ENCODE measurements at regions not wholly inside any gene's neighbourhood (a gene's known extent, or its start where the extent isn't known, plus 50 kb on each side); places are given as distances from the start of the nearest gene placed in this dataset.

DNA sequence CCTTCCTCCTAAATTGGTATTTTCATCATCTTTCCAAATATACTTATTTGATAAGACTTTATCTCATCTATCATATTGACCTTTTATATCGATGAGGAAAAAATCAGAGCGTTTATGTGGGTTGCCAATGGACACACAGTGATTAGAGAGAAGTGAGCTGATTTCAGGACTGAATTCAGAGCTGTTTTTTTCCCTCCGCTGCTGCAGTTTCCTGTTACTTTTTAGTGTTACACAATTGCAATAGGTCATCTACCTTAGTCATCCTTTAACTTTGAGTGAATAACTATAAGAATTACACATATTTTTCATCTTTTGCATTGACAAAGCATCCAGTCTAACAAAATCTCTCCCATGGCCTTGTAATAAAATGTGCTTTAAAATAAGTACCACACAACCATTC, 266.3 kb upstream of the CNTN4 start:
- no peak overlapping the region for H3K4me2 ChIP-seq
- H3K4me3 ChIP-seq: no peak overlapping the region
- H4K20me1 ChIP-seq: no peaks in the 10 kb centered on the region
- H3K27ac ChIP-seq: no peak overlapping the region
- H3K36me3 ChIP-seq: no peaks in the 10 kb centered on the region
- H3K9ac ChIP-seq: no peak overlapping the region
- H3K4me1 ChIP-seq: no peaks in the 10 kb centered on the region
- H3K9me3 ChIP-seq: no peaks in the 10 kb centered on the region
- no peak for TF ChIP-seq Cebpa-rat (IDR thresholded peaks at IDR 0.05)
- H3K27me3 ChIP-seq: no peaks in the 10 kb centered on the region

DNA sequence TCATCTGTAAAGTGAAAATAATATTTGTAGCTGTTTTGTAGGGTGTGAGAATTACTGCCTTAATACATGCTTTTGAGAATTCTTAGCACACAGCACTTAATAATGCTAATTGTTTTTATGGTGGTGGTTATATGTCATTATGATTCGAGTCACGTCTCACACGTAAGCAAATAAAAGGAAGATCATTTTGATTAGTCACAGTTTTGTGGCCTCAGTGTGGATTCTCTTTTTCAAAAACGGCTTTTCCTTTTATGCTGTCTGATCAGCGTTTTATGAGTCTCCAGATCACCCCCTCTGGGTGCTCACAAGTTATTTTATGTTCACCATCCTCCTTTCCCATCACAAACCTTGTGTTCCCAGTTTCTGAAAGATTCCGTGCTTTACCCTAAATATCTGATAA, 255.6 kb upstream of the CNTN4 start:
- H3K4me2 ChIP-seq: no peak overlapping the region
- H3K27ac ChIP-seq: no peak overlapping the region
- H3K27me3 ChIP-seq: no peaks in the 10 kb centered on the region
- H3K9me3 ChIP-seq: no peaks in the 10 kb centered on the region
- no peaks in the 10 kb centered on the region for H4K20me1 ChIP-seq
- H3K36me3 ChIP-seq: no peaks in the 10 kb centered on the region
- H3K4me3 ChIP-seq: no peak overlapping the region
- TF ChIP-seq Cebpa-rat (IDR thresholded peaks at IDR 0.05): no peak
- no peaks in the 10 kb centered on the region for H3K4me1 ChIP-seq
- H3K9ac ChIP-seq: no peak overlapping the region

DNA sequence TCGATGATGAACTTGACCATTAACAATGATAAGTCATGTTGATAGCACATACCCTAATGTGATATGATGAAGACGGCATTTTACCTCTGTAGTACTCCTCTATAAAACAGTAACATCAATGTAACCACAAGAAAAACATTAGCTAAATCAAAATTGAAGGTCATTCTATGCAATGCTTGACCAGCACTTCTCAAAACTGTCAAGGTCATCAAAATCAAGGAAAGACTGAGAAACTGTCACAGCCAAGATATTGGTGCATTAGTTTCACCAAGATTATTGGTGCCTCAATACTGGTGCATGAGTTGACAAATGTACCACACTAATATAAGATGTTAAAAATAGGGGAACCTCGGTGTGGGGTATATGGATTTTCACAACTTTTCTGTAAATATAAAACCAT, 251.1 kb upstream of the CNTN4 start:
- Histone ChIP-seq H3K9ac (no peak overlapping the region), H3K27ac (no peak overlapping the region), H4K20me1 (no peaks in the 10 kb centered on the region), H3K27me3 (no peaks in the 10 kb centered on the region), H3K9me3 (no peaks in the 10 kb centered on the region), H3K36me3 (no peaks in the 10 kb centered on the region), H3K4me3 (no peak overlapping the region), H3K4me2 (no peak overlapping the region), H3K4me1 (no peaks in the 10 kb centered on the region)
- TF ChIP-seq Cebpa-rat (IDR thresholded peaks at IDR 0.05): no peak

DNA sequence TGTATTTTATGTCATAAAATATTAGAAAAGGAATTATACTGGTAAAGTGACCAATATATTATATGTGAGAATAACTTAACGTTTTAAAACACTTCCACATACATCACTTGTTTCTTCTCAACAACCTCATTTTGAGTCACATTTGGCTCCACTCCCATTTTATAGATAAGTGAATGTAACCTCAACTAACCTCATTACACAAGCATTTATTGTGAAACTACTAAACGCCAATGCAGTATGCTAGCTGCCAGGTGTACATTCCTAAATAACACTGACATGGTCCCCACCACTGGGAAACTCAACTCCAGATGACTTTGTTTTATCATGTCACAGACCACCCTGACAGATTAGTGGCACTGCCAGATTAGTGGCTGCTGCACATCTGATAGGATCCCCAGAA, 249.7 kb upstream of the CNTN4 start:
- TF ChIP-seq Cebpa-rat (IDR thresholded peaks at IDR 0.05): no peak
- H3K4me1 ChIP-seq: no peaks in the 10 kb centered on the region
- H3K4me3 ChIP-seq: no peak overlapping the region

DNA sequence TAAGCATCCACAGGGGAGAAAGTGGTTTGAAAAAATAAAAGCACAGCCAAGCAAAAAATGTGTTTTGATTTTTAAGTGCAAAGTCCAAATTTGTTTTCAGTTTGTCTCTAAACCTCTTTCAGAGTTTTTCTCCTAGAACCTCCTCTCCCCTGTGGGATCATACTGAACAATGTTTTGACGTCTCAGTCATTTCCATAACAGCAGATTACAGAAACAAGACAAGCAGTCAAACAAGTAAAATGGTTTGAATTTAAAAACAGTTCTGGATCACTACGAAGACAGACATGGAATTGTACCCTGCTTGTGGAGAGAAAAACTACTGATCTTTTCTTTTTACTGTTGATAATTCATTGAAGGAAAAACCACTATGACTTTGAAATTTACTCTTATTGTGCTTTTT, 245.7 kb upstream of the CNTN4 start:
- Histone ChIP-seq H3K36me3 (no peaks in the 10 kb centered on the region), H3K27ac (no peak overlapping the region), H3K4me2 (no peak overlapping the region), H4K20me1 (no peaks in the 10 kb centered on the region), H3K4me3 (no peak overlapping the region), H3K9me3 (no peaks in the 10 kb centered on the region), H3K4me1 (peaks cover 7% of the 10 kb centered on the region; the same call in 1 of the 2 replicates), H3K9ac (no peak overlapping the region), H3K27me3 (no peaks in the 10 kb centered on the region)
- TF ChIP-seq Cebpa-rat (IDR thresholded peaks at IDR 0.05): no peak

More for the DNA sequence above, 249.7 kb upstream of the CNTN4 start:
- no peak overlapping the region for H3K4me2 ChIP-seq
- no peaks in the 10 kb centered on the region for H4K20me1 ChIP-seq
- no peak overlapping the region for H3K27ac ChIP-seq
- H3K36me3 ChIP-seq: no peaks in the 10 kb centered on the region
- no peaks in the 10 kb centered on the region for H3K27me3 ChIP-seq
- H3K9me3 ChIP-seq: no peaks in the 10 kb centered on the region
- H3K9ac ChIP-seq: no peak overlapping the region

DNA sequence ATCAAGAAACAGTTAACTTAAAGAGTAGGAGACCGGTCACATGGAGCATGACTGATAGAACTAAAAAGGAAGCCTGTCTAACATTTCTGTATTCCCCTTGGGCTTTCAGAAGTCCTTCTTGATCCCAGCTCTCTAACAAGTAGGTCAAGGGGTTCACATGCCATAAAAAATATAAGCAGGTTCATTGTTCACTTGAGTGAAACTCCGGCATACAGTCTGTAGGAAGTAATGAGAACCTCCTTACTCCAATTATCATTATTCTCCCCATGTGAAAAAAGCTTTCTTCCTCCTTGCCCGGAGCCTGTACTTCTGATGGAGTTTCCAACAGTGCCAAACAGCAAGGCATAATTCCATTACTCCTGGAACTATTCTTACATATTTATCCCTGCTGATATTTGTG, 242.8 kb upstream of the CNTN4 start:
- Histone ChIP-seq H3K4me1 (peaks cover 7% of the 10 kb centered on the region; the same call in 1 of the 2 replicates), H3K4me2 (no peak overlapping the region), H3K9me3 (no peaks in the 10 kb centered on the region), H4K20me1 (no peaks in the 10 kb centered on the region), H3K27ac (no peak overlapping the region), H3K36me3 (no peaks in the 10 kb centered on the region), H3K4me3 (no peak overlapping the region), H3K27me3 (no peaks in the 10 kb centered on the region), H3K9ac (no peak overlapping the region)
- no peak for TF ChIP-seq Cebpa-rat (IDR thresholded peaks at IDR 0.05)

DNA sequence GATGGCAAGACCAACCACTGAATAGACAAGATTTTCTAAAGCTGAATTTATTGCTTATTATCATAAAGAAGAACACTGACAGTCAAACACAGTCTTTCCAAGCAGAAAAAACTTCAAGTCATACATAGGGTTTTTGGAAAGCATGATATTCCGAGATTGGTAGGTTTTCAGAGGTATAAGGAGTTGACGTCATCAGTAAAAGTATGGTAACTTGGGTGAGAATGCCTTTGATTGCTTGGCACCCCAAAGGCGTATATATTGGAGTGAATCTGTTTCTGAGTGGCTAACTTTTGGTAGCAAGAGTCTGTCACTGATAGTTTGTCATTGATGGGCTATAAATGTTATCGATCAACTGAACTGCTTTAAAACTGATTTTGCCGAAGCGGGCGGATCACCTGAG, 227.9 kb upstream of the CNTN4 start:
- no peaks in the 10 kb centered on the region for H4K20me1 ChIP-seq
- no peaks in the 10 kb centered on the region for H3K9me3 ChIP-seq
- H3K4me1 ChIP-seq: no peaks in the 10 kb centered on the region
- no peak overlapping the region for H3K27ac ChIP-seq
- TF ChIP-seq Cebpa-rat (IDR thresholded peaks at IDR 0.05): no peak
- no peaks in the 10 kb centered on the region for H3K27me3 ChIP-seq
- H3K4me3 ChIP-seq: no peak overlapping the region
- H3K9ac ChIP-seq: no peak overlapping the region
- no peaks in the 10 kb centered on the region for H3K36me3 ChIP-seq
- no peak overlapping the region for H3K4me2 ChIP-seq

DNA sequence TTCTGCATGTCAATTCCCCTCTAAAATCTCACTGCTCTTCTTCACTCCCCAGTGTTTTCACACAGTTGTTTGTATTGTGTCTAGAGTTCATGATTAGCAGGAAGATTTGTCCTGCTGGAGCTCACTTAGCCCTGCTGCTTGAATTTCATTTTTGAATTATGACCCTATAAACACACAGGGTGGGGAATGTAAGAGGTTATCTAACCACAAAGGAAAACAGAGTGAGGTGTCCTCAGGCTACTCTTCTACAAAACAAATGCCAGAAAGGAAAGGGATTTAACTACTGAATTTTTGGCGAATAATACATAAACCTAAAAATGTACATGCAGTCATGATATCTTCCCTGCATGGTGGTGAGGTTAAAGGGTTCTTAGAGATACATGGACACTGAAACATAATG, 215.1 kb upstream of the CNTN4 start:
- H3K27me3 ChIP-seq: no peaks in the 10 kb centered on the region
- H3K4me3 ChIP-seq: no peak overlapping the region
- no peak for TF ChIP-seq Cebpa-rat (IDR thresholded peaks at IDR 0.05)
- H3K9ac ChIP-seq: no peak overlapping the region
- peaks cover 2% of the 10 kb centered on the region; the same call in 1 of the 2 replicates for H3K9me3 ChIP-seq
- no peaks in the 10 kb centered on the region for H4K20me1 ChIP-seq
- no peaks in the 10 kb centered on the region for H3K36me3 ChIP-seq
- no peak overlapping the region for H3K4me2 ChIP-seq
- no peak overlapping the region for H3K27ac ChIP-seq
- H3K4me1 ChIP-seq: no peaks in the 10 kb centered on the region

DNA sequence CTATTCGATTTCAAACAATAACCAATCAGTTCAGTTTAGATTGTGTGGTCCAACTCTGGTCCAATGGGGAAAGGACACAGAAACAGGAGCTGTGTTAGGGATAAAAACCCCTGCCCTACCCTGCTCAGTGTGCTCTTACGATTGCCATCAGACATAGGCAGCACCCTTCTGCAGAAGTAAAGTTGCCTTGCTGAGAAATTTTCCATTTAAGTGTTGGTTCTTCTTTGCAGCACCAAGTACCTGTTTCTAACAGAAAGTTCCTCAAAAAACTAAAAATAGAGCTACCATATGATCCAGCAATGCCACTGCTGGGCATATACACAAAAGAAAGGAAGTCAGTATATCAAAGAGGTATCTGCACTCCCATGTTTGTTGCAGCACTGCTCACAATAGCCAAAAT, 206.2 kb upstream of the CNTN4 start:
- no peak overlapping the region for H3K4me3 ChIP-seq
- no peaks in the 10 kb centered on the region for H3K27me3 ChIP-seq
- no peak overlapping the region for H3K4me2 ChIP-seq
- no peaks in the 10 kb centered on the region for H4K20me1 ChIP-seq
- no peaks in the 10 kb centered on the region for H3K4me1 ChIP-seq
- TF ChIP-seq Cebpa-rat (IDR thresholded peaks at IDR 0.05): no peak
- H3K9ac ChIP-seq: no peak overlapping the region
- H3K27ac ChIP-seq: no peak overlapping the region
- H3K36me3 ChIP-seq: no peaks in the 10 kb centered on the region
- peaks cover 23% of the 10 kb centered on the region for H3K9me3 ChIP-seq

DNA sequence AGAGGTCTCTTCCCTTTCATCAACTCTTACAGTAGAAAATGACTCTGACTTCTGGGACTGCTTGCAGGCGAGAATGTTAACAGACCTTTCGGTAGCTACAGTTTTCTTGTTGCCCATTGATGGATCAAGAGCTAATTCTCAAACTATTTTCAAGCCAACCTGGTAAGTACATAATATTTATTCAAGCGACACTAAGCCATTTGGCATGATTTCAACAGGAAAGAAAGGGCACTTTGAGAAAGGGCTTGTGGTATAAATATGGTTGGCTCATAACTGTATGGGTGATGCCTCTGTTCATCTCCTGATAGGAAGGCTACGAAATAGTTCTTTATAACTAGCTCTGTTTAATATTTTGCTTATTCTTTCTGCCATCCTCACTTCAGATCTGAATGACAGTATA, 196.2 kb upstream of the CNTN4 start:
- no peak overlapping the region for H3K27ac ChIP-seq
- H4K20me1 ChIP-seq: no peaks in the 10 kb centered on the region
- no peak overlapping the region for H3K9ac ChIP-seq
- H3K4me2 ChIP-seq: no peak overlapping the region
- no peaks in the 10 kb centered on the region for H3K4me1 ChIP-seq
- H3K9me3 ChIP-seq: no peaks in the 10 kb centered on the region
- TF ChIP-seq Cebpa-rat (IDR thresholded peaks at IDR 0.05): no peak
- H3K4me3 ChIP-seq: no peak overlapping the region
- no peaks in the 10 kb centered on the region for H3K27me3 ChIP-seq
- H3K36me3 ChIP-seq: no peaks in the 10 kb centered on the region

DNA sequence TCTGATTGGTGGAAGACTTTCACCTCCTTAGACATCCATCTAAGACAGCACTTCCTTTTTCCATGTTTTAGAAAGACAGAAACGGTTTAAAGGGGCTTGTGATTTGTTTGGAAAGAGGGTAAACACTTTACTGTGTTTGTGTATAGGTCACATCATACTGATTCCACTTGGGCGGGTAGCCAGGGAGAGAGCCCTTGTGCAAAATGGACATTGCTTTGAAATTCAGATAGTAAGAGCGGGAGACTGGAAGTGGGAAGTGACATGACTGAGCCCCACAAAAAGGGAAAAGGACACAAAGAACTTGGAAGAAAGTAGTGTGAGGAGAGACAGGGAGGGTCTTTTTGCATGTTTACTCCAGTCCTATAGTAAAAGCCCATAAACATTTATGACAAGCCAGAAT, 195.6 kb upstream of the CNTN4 start:
- Histone ChIP-seq H3K27me3 (no peaks in the 10 kb centered on the region), H3K4me1 (no peaks in the 10 kb centered on the region), H3K36me3 (no peaks in the 10 kb centered on the region), H3K4me3 (no peak overlapping the region), H3K9ac (no peak overlapping the region), H4K20me1 (no peaks in the 10 kb centered on the region), H3K27ac (no peak overlapping the region), H3K9me3 (no peaks in the 10 kb centered on the region), H3K4me2 (no peak overlapping the region)
- TF ChIP-seq Cebpa-rat (IDR thresholded peaks at IDR 0.05): no peak
